Keratinocyte (primary cell): ENCODE measurements at regions not wholly inside any gene's neighbourhood (a gene's known extent, or its start where the extent isn't known, plus 50 kb on each side); places are given as distances from the start of the nearest gene placed in this dataset.

Experiments
- DNase-seq: peaks from one replicate; pipeline ENCODE4 v3.0.0-alpha.2; 2011; ENCODE audit warnings: low read depth, missing footprints, low spot score
- FAIRE-seq: peaks from 2 replicates; lab custom pipeline; 2011; peaks lifted over from hg19 to GRCh38; lab: Jason Lieb, UNC
- H2AFZ ChIP-seq: 2 replicates; pipeline ENCODE4 v1.6.0; 2012; ENCODE audit warnings: low read length, control low read depth, inconsistent platforms; ENCODE audit not compliant: control insufficient read depth
- H3K27ac ChIP-seq: 2 replicates; pipeline ENCODE4 v1.5.1; 2011; ENCODE audit warnings: low read length; ENCODE audit not compliant: control insufficient read depth, insufficient read depth
- H3K27me3 ChIP-seq: 3 replicates; pipeline ENCODE4 v1.6.0; 2011; ENCODE audit warnings: low read length; ENCODE audit not compliant: control insufficient read depth, insufficient read depth; ENCODE audit errors: extremely low read depth
- H3K36me3 ChIP-seq, 2 experiments: 2 replicates in 1 of 2; 3 replicates in 1 of 2; pipeline ENCODE4 v1.5.1; 2011; ENCODE audit warnings: low read length in 2 of 2, mild to moderate bottlenecking in 1 of 2; ENCODE audit not compliant: control insufficient read depth in 2 of 2, insufficient read depth in 2 of 2; ENCODE audit errors: extremely low read depth in 1 of 2
- H3K4me1 ChIP-seq: 3 replicates; pipeline ENCODE4 v1.5.1; 2011; ENCODE audit warnings: low read length; ENCODE audit not compliant: control insufficient read depth, insufficient read depth; ENCODE audit errors: extremely low read depth
- H3K4me2 ChIP-seq: 3 replicates; pipeline ENCODE4 v1.6.0; 2011; ENCODE audit warnings: low read depth, low read length; ENCODE audit not compliant: control insufficient read depth, insufficient read depth; ENCODE audit errors: extremely low read depth
- H3K4me3 ChIP-seq, 3 experiments: fragments of 200-600 bp in 1 of 3; sonication (generic) in 1 of 3; 2 replicates in 2 of 3; 3 replicates in 1 of 3; pipeline ENCODE4 v1.5.1; 2011 to 2016; ENCODE audit warnings: low read length in 3 of 3, mild to moderate bottlenecking in 3 of 3, control low read depth in 2 of 3, inconsistent platforms in 1 of 3, low read depth in 1 of 3, mixed read lengths in 1 of 3, mixed run types in 1 of 3, moderate library complexity in 1 of 3; ENCODE audit not compliant: control insufficient read depth in 2 of 3, insufficient read depth in 2 of 3; ENCODE audit errors: extremely low read depth in 1 of 3
- H3K79me2 ChIP-seq: 2 replicates; pipeline ENCODE4 v1.6.0; 2012; ENCODE audit warnings: low read length; ENCODE audit not compliant: control insufficient read depth, insufficient read depth
- H3K9ac ChIP-seq: 3 replicates; pipeline ENCODE4 v1.6.0; 2011; ENCODE audit warnings: low read length; ENCODE audit not compliant: control insufficient read depth, insufficient read depth; ENCODE audit errors: extremely low read depth
- H3K9me1 ChIP-seq: 3 replicates; pipeline ENCODE4 v1.6.0; 2011; ENCODE audit warnings: low read length; ENCODE audit not compliant: control insufficient read depth, insufficient read depth; ENCODE audit errors: extremely low read depth
- H3K9me3 ChIP-seq: 2 replicates; pipeline ENCODE4 v1.5.1; 2012; ENCODE audit warnings: low read depth, low read length; ENCODE audit not compliant: control insufficient read depth
- H4K20me1 ChIP-seq: 3 replicates; pipeline ENCODE4 v1.6.0; 2011; ENCODE audit warnings: low read length; ENCODE audit not compliant: control insufficient read depth, insufficient read depth; ENCODE audit errors: extremely low read depth
- CTCF ChIP-seq, 3 experiments: IDR thresholded peaks in 1 of 3; conservative IDR thresholded peaks in 1 of 3; optimal IDR thresholded peaks in 1 of 3; 2 replicates in 2 of 3; 3 replicates in 1 of 3; pipeline versions ENCODE3 to v1.5.1; 2011; ENCODE audit warnings: low read length in 3 of 3, mild to moderate bottlenecking in 3 of 3, moderate library complexity in 2 of 3, control low read depth in 1 of 3, inconsistent platforms in 1 of 3; ENCODE audit not compliant: insufficient read depth in 2 of 3; ENCODE audit errors: extremely low read depth in 1 of 3
- EZH2 ChIP-seq: IDR thresholded peaks from one replicate; pipeline ENCODE4 v1.6.1; 2012; ENCODE audit warnings: inconsistent platforms, mild to moderate bottlenecking, low read length, moderate library complexity
- dilution Hi-C: fragments of 300-500 bp; cut with MboI; formaldehyde crosslinking; loops from one replicate; pipeline ENCODE4 v1.7.0; 2020; ENCODE audit warnings: low sequenced_read_pairs; ENCODE audit not compliant: extremely low pct_ligation_motif_present

GRCh38 chr13:56515441-56515840, 625.3 kb upstream of the PRR20A start:
- DNase-seq (no peak), FAIRE-seq (no peak)
- dilution Hi-C loops = no loop called here
- Histone ChIP-seq H3K36me3 (no peaks in the 10 kb centered on the region), H3K4me1 (no peaks in the 10 kb centered on the region), H2AFZ (no peak overlapping the region), H4K20me1 (no peaks in the 10 kb centered on the region), H3K4me3 (no peak overlapping the region), H3K27ac (no peak overlapping the region), H3K4me2 (no peak overlapping the region), H3K9ac (no peak overlapping the region), H3K27me3 (no peaks in the 10 kb centered on the region), H3K9me1 (no peaks in the 10 kb centered on the region), H3K9me3 (no peaks in the 10 kb centered on the region), H3K79me2 (no peaks in the 10 kb centered on the region)
- TF ChIP-seq EZH2 = no peak
- no peak for TF ChIP-seq CTCF (optimal IDR thresholded peaks at IDR 0.05 in 1 of 3, IDR thresholded peaks at IDR 0.05 in 1 of 3, conservative IDR thresholded peaks at IDR 0.05 in 1 of 3; ENCODE audit: extremely low read depth in 1 of 3, insufficient read depth in 2 of 3, low read length in 3 of 3)

DNA sequence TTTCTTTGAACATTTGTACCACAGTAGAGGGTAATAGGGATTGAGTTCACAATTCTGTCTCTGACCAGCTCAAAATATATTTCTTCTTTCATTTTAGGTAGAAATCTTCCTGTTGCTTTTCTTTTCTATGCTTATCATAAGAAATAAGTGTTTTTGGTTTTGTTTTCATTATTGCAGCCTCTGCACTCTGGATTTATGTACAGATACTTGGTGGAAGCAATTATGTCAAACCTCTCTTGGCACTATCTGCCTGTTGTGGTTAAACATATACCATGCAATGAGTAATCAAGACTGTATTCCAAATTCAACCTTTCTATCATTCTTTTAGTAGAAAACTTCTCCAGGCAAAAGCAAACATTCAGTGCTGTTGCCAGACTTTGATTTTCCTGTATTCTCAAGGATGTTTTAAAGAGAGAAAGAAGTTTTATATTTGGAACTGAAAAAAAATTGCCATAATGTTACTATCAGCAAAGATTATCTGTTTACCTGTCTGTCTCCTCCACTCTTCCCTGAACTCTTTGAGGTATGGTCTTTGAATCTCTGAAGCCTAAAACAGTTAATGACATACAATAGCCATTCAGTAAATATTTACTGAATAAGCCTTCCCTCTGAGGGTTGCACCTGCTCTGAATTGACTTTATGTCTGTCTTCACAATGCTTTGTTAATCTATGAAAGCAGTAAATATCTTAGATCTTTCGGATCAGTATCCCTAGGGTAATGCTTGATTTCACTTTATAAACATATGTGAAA, 612.5 kb upstream of the PRR20A start:
- no peaks in the 10 kb centered on the region for H4K20me1 ChIP-seq
- no peak for FAIRE-seq
- no peak for TF ChIP-seq EZH2
- TF ChIP-seq CTCF (optimal IDR thresholded peaks at IDR 0.05 in 1 of 3, IDR thresholded peaks at IDR 0.05 in 1 of 3, conservative IDR thresholded peaks at IDR 0.05 in 1 of 3; ENCODE audit: extremely low read depth in 1 of 3, insufficient read depth in 2 of 3, low read length in 3 of 3) = no peak
- no peak for DNase-seq
- H2AFZ ChIP-seq = no peak overlapping the region
- no peaks in the 10 kb centered on the region for H3K36me3 ChIP-seq
- H3K9me3 ChIP-seq = no peaks in the 10 kb centered on the region
- H3K4me3 ChIP-seq = no peak overlapping the region
- H3K27ac ChIP-seq = no peak overlapping the region
- H3K4me1 ChIP-seq = no peaks in the 10 kb centered on the region
- H3K4me2 ChIP-seq = no peak overlapping the region
- dilution Hi-C loops = no loop called here
- no peaks in the 10 kb centered on the region for H3K27me3 ChIP-seq
- H3K9me1 ChIP-seq = no peaks in the 10 kb centered on the region
- no peak overlapping the region for H3K9ac ChIP-seq
- no peaks in the 10 kb centered on the region for H3K79me2 ChIP-seq
